Stomach (tissue), 4 donors: ENCODE measurements at regions not wholly inside any gene's neighbourhood (a gene's known extent, or its start where the extent isn't known, plus 50 kb on each side); places are given as distances from the start of the nearest gene placed in this dataset.

ENCODE experiments used
- CTCF ChIP-seq, 7 experiments: fragments of 450-650 bp in 4 of 7; fragments of 200-600 bp in 3 of 7; sonication (generic) in 3 of 7; IDR thresholded peaks; one replicate each; pipeline ENCODE4 v1.5.1; 2016 to 2019; ENCODE audit warnings: antibody characterized with exemption in 7 of 7, control low read depth in 2 of 7, mild to moderate bottlenecking in 1 of 7
- EP300 ChIP-seq: sonication (generic); formaldehyde crosslinking; IDR thresholded peaks from one replicate; pipeline ENCODE4 v1.6.1; 2017; ENCODE audit warnings: antibody characterized with exemption

GRCh38 chr22:44574640-44575380, 76.8 kb upstream of the RTL6 start:
- TF ChIP-seq CTCF (IDR thresholded peaks at IDR 0.05) (no peak), EP300 (no peak)
